Gastroesophageal sphincter (tissue), 4 donors: ENCODE measurements at regions not wholly inside any gene's neighbourhood (a gene's known extent, or its start where the extent isn't known, plus 50 kb on each side); places are given as distances from the start of the nearest gene placed in this dataset.

Experiments used
- ATAC-seq: fragments of 150-250 bp; one replicate; pipeline ENCODE4 v1.9.1; 2016; ENCODE audit warnings: mild to moderate bottlenecking, moderate library complexity
- H3K27ac ChIP-seq, 4 donors: fragments of 200-600 bp; sonication (generic) in 3 of 4; 1 replicate in 3 of 4; 2 replicates in 1 of 4; pipeline ENCODE4 v1.5.1; 2016 to 2019
- H3K27me3 ChIP-seq: fragments of 200-600 bp; sonication (generic); one replicate; pipeline ENCODE4 v1.5.1; 2019
- H3K36me3 ChIP-seq, 2 donors: fragments of 200-600 bp; sonication (generic); one replicate each; pipeline ENCODE4 v1.5.1; 2019; ENCODE audit warnings: control low read depth in 1 of 2
- H3K4me1 ChIP-seq, 3 donors: fragments of 200-600 bp; sonication (generic); 1 replicate in 2 of 3; 2 replicates in 1 of 3; pipeline ENCODE4 v1.5.1; 2016 to 2019; ENCODE audit warnings: control low read depth in 2 of 3
- H3K4me3 ChIP-seq, 2 donors: fragments of 200-600 bp; sonication (generic); one replicate each; pipeline ENCODE4 v1.5.1; 2019; ENCODE audit warnings: mild to moderate bottlenecking in 1 of 2, moderate library complexity in 1 of 2
- H3K9me3 ChIP-seq, 3 donors: fragments of 200-600 bp; sonication (generic); one replicate each; pipeline ENCODE4 v1.5.1; 2017 to 2019; ENCODE audit warnings: control low read depth in 2 of 3
- CTCF ChIP-seq, 4 experiments: fragments of 200-600 bp in 2 of 4; fragments of 450-650 bp in 2 of 4; sonication (generic) in 1 of 4; IDR thresholded peaks; one replicate each; pipeline ENCODE4 v1.5.1; 2017 to 2019; ENCODE audit warnings: antibody characterized with exemption in 4 of 4, mild to moderate bottlenecking in 2 of 4, moderate library complexity in 2 of 4
- EP300 ChIP-seq: sonication (generic); formaldehyde crosslinking; IDR thresholded peaks from one replicate; pipeline ENCODE4 v1.6.1; 2017; ENCODE audit warnings: antibody characterized with exemption, mild to moderate bottlenecking
- POLR2A ChIP-seq, 2 donors: fragments of 450-650 bp; IDR thresholded peaks; one replicate each; pipeline ENCODE4 v1.6.1; 2017; ENCODE audit warnings: antibody characterized with exemption in 2 of 2, mild to moderate bottlenecking in 2 of 2, moderate library complexity in 1 of 2
- POLR2AphosphoS5 ChIP-seq: sonication (generic); formaldehyde crosslinking; IDR thresholded peaks from one replicate; pipeline ENCODE4 v1.6.1; 2017; ENCODE audit warnings: antibody characterized with exemption
- WGBS, 2 donors: methylation state at CpG; one replicate each; pipeline ENCODE4 v1.1.5; 2018; ENCODE audit warnings: low coverage in 1 of 2; 5-methylcytosine and 5-hydroxymethylcytosine counted together

DNA sequence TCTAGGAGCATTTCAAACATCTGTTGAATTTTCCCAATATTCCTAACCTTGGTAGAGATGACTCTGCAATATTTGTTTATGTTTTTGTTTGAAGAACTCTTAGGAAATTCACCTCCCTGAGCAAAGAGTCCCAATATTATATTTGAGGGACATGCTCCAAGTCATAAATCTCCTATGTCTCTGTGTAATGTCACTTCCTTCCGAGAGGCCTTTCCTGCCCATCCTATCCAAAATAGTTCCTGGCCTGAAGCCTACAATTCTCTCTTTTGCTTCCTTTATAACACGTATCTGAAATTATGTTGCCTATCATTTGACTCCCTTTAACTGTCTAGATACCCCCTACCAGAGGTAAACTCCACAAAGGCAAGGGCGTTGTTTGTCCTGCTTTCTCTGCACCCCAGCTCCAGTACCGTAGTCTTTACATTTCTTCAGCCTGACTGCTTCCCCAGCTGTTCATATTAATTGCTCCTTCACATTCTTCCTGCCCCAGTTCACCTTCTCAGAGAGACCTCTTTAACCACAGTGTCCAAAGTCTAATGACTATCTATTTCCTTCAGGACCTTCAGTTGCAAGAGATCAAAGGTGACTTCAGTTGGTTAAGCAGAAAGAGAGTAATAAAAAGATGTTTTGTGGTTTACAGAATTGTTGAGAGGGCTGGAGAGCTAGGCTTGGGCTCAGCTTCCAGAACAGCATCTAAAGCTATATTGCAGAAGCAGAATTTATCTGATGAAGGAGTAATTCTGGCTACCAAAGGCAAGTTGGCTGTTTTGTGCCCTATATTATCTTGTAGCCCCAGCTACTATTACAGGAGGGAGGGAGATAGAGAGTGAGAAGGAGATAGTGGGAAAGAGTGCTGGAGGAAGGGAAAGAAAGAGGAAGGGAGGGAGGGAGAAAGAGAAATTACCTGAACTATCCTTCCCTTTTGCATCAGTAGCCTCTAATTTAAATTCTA is 109.3 kb upstream of the TMEM161B start:
- Histone ChIP-seq H3K4me3 (no peak overlapping the region), H3K27ac (no peak overlapping the region), H3K9me3 (no peaks in the 10 kb centered on the region), H3K4me1 (no peaks in the 10 kb centered on the region), H3K27me3 (no peaks in the 10 kb centered on the region), H3K36me3 (no peaks in the 10 kb centered on the region)
- ATAC-seq, result no peak
- TF ChIP-seq POLR2A (IDR thresholded peaks at IDR 0.05) (no peak), CTCF (IDR thresholded peaks at IDR 0.05) (no peak), POLR2AphosphoS5 (no peak), EP300 (no peak)
- WGBS, 2 donors, result 24 to 45% methylated on average over 3 to 4 of the region's 4 CpGs

DNA sequence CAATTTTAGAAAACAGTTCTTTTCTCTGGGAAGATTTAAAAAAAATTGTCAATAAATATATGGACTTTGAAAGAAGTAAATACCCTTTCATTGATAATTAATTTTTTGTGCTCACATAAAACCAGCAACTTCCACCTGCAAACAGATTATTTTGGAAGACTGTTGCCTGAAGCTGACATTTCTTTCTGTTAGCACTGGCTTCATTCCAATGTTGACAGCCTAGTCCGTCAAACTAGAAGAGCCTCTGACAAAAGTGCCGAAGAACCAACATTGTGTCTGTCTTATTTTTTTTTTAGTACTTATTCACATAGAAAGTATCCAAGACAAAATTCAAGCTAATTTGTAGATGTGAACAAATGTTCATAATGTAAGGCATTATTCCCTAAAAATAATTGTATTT is 108.6 kb upstream of the TMEM161B start:
- Histone ChIP-seq H3K27me3 (no peaks in the 10 kb centered on the region), H3K36me3 (no peaks in the 10 kb centered on the region), H3K4me3 (no peak overlapping the region), H3K27ac (no peak overlapping the region), H3K9me3 (no peaks in the 10 kb centered on the region), H3K4me1 (no peaks in the 10 kb centered on the region)
- no peak for ATAC-seq
- TF ChIP-seq CTCF (IDR thresholded peaks at IDR 0.05) (no peak), EP300 (no peak), POLR2A (IDR thresholded peaks at IDR 0.05) (no peak), POLR2AphosphoS5 (no peak)
- WGBS, 2 donors, result 64 to 65% methylated on average over 2 of the region's 2 CpGs

DNA sequence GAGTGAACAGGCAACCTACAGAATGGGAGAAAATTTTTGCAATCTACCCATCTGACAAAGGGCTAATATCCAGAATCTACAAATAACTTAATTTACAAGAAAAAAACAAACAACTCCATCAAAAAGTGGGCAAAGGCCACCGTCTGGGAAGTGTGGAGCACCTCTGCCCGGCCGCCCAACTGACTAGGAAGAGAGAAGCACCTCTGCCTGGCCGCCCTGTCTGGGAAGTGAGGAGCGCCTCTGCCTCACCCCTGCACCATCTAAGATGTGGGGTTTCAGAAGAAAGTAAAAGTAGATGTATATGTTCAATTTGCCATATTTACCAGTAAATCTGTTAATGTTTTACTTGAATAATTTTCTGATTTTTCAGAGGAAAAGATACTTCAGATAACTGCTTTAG is 108.1 kb upstream of the TMEM161B start:
- no peaks in the 10 kb centered on the region for H3K36me3 ChIP-seq
- H3K4me1 ChIP-seq, result no peaks in the 10 kb centered on the region
- no peaks in the 10 kb centered on the region for H3K27me3 ChIP-seq
- no peaks in the 10 kb centered on the region for H3K9me3 ChIP-seq
- TF ChIP-seq CTCF (IDR thresholded peaks at IDR 0.05) (no peak), POLR2A (IDR thresholded peaks at IDR 0.05) (no peak), EP300 (no peak), POLR2AphosphoS5 (no peak)
- ATAC-seq, result no peak
- no peak overlapping the region for H3K4me3 ChIP-seq
- WGBS, 2 donors, result 96 to 100% methylated on average over 2 to 5 of the region's 5 CpGs
- H3K27ac ChIP-seq, result no peak overlapping the region

- Histone ChIP-seq H3K27me3 (no peaks in the 10 kb centered on the region), H3K4me3 (no peak overlapping the region), H3K4me1 (no peaks in the 10 kb centered on the region), H3K27ac (no peak overlapping the region), H3K9me3 (no peaks in the 10 kb centered on the region), H3K36me3 (no peaks in the 10 kb centered on the region)
- no peak for ATAC-seq
- WGBS, 2 donors, result 97 to 100% methylated on average over 2 of the region's 2 CpGs
- no peak for TF ChIP-seq POLR2A (IDR thresholded peaks at IDR 0.05)
- no peak for TF ChIP-seq POLR2AphosphoS5
- no peak for TF ChIP-seq EP300
- no peak for TF ChIP-seq CTCF (IDR thresholded peaks at IDR 0.05)
Observed at GRCh38 chr5:88374391-88374790, 105.7 kb upstream of the TMEM161B start.

GRCh38 chr5:88370824-88371223 is 102.2 kb upstream of the TMEM161B start:
- Histone ChIP-seq H3K4me1 (no peaks in the 10 kb centered on the region), H3K4me3 (no peak overlapping the region), H3K36me3 (no peaks in the 10 kb centered on the region), H3K27ac (no peak overlapping the region), H3K27me3 (no peaks in the 10 kb centered on the region), H3K9me3 (no peaks in the 10 kb centered on the region)
- TF ChIP-seq POLR2A (IDR thresholded peaks at IDR 0.05), result no peak
- TF ChIP-seq EP300, result no peak
- no peak for TF ChIP-seq POLR2AphosphoS5
- no peak for TF ChIP-seq CTCF (IDR thresholded peaks at IDR 0.05)
- ATAC-seq, result no peak
